ENCODE measurements at regions not wholly inside any gene's neighbourhood (a gene's known extent, or its start where the extent isn't known, plus 50 kb on each side); places are given as distances from the start of the nearest gene placed in this dataset.

DNA sequence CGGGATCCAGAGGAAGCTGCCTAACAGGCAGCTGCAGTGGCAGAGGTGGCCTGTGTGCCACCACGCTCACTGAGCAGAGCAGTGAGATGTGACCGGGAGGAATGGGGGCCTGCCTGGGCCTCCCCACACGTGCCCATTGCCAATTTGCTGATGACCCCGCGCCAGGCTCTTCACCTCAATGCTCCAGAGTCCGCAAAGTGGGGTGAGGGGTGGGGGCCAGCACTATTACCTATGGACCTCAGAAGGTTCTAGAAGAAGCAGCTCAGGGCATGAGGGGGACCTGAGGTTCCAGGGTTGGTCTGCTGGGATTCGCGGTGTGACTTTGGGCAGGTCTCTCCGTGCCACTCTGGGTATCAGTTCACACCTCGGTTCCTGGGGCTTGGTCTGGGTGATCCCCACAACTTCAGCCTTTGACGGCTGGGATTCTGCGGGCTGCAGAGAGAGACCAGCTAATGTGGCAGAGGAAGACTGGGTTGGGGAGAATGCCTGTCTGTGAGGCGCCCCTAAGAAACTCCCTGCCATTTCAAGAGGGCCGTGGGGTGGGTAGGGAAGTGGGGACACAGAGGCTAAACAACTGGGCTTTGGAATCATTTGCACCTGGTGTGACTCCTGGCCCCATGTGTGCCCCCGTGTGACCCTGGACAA, 231.0 kb upstream of the MVB12B start:
- DNase-seq: no peak

DNA sequence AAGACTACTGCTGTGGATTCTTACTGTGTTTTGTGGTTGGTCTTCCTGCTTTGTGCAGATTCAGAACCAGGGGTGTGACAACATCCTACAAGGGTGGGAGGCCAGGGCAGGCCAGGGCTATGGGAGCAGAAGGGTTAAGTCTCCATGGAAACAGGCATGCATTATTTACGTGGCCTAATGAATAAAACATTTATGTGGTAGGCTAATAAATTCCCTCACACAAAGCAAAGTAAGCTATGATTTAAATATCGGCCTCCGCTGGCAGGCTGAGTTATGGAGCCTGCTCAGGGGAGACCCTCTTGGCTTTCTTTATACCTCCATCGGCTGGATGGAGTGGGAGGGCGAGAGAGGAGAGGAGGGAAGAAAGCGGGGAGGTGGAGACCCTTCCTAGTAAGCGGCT, 230.3 kb upstream of the MVB12B start:
- no peak for DNase-seq

DNA sequence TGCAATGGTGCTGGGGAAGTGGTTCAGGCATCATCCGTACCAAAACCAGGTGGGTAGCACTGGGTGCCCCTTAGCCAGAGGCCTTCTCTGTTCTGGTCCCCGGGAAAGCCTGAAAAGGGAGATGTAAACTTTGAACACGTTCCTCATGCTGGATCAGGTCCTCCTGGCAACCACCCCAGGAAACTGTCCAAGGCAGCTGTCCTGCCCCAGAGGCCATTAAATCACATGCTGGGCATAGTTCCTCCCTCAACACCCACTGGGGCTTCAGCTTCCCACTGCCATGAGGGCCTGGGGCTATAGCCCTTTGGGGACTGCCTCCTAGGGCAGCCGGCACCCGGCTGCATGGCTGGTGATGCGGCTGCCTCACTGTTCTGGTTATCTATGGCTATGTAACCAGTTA, 228.9 kb upstream of the MVB12B start:
- DNase-seq: no peak

DNA sequence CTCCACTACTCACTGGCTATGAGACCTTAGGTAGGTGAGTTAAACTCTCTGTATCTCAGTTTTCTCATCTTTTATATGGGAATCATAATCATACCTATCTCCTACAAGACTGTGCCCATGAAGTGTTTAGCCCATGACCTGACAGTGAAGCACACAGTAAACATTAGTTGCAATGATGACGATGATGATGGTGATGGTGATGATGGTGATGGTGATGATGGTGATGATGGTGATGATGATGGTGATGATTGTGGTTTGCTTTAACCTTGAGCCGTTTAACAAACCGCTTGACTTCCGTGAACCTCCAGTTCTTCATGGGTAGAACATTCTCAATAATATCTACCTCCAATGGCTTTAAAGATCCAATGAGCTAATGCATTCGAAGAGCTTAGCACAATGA, 220.2 kb upstream of the MVB12B start:
- no peak for DNase-seq

DNA sequence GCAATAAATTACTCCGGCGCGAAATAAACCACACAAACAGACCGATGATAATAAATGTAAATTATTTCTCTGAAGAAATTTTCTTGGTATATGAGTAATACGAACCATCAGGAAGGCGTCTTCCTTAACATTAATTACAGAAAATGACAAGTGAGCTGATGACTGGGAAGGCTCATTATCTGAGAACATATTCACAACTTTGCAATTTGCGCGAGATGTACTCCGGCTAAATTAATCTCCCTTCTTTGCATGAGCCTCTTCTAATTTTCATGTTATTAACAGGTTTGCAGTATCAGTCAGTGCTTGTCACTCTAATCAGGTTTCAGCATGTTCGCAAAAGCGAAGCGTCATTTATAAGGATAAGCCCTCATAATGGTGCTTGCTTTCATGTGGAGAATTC, 218.9 kb upstream of the MVB12B start:
- no peak for DNase-seq

DNA sequence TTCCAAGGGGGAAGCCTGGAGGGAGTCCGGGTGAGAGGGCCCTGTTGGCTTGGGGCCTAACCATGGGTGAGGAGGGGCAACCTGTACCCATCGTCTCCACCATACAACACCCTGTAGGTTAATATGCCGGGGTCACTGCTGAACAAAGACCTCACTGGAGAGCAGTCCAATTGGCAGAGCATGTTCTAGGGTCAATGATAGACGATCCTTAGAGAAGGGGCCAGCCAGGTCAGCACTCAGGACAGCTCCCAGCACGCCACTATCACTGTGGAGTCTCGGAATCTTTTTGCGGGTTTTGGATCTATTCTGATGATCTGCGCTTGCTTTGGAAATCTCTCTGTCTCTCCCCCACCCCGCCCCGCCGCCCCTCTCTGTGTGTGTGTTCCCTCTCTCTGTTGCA, 218.4 kb upstream of the MVB12B start:
- DNase-seq: no peak

DNA sequence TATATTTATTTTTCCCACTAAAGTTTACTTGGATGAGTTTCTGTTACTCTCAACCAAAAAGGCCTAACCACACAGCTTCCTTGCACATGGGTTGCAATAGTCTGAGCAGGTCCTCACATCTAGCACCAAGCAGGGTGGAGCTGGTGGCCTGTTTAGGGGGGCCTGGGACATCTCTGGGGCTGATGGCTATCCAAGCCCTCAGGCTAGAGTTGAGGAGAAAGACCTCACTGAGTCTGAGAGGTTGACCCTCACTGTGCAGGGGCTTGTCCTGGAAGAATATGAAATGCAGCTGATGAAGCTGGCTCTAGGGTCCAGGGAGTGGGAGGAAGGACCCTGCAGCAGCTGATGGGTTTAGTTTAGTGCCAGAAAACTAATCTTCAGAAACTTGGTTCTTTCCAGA, 217.1 kb upstream of the MVB12B start:
- DNase-seq: no peak

DNA sequence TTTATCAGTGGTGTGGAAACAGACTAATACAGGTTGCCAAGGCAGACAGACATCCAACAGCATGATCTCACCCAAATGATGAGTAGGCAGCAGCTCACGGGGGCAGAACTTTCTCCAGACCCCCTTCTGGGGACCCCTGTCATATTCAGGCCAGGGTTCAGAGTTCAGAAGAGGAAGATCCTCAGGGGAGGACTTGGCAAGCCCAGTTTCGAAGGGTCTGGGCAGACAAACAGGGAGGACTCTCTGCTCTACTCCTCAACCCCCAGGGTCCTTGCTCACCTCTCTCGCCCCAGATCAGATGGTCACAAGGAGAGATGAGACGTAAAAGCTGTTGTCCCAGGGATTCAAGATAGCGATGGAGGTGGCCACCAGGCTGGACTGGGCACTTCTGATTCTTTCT, 215.1 kb upstream of the MVB12B start:
- no peak for DNase-seq

DNA sequence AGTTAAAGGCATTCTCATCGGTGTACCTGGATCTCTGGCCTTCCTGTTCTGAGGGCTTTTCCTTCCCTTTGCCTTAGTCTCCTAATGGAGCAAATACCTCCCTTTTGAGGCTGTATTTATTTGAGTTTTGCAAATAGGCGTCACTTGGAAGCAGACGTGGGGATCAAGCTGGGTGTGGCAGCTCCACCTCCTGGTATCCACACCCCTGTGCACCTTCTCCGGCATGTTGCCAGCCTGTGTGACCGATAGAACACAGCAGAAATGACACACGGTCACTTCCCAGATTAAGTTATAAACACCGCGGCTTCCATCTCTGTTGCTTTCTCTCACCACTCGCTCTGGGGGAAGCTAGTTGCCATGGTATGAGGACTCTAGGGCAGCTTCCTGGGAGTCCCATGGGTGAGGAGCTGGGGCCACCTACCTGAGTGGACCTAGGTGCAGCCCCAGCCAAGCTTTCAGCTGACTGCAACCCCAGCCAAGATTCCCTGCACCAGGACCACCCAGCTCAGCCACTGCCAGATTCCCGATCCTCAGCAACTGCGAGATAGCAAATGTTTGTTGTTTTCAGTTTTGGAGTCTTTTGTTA, 214.4 kb upstream of the MVB12B start:
- no peak for DNase-seq

DNA sequence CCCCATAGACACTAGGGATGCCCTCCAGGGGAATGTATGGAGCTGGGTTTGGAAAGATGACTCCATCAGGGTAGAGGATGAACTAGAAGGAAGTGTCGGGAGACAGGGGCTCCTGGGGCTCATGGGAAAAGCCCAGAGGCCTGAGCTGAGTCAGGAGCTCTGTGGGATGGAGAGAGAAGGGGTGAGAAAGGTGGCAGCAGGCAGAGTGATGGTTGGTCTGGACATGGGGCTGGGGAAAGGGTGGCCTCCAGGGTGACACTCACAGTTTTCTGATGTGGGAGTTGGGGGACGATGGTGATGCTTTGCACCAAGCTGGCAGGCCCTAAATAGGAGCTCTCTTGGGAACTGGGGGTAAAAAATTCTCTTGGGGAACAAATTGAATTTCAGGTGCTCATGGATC, 213.5 kb upstream of the MVB12B start:
- DNase-seq: no peak

DNA sequence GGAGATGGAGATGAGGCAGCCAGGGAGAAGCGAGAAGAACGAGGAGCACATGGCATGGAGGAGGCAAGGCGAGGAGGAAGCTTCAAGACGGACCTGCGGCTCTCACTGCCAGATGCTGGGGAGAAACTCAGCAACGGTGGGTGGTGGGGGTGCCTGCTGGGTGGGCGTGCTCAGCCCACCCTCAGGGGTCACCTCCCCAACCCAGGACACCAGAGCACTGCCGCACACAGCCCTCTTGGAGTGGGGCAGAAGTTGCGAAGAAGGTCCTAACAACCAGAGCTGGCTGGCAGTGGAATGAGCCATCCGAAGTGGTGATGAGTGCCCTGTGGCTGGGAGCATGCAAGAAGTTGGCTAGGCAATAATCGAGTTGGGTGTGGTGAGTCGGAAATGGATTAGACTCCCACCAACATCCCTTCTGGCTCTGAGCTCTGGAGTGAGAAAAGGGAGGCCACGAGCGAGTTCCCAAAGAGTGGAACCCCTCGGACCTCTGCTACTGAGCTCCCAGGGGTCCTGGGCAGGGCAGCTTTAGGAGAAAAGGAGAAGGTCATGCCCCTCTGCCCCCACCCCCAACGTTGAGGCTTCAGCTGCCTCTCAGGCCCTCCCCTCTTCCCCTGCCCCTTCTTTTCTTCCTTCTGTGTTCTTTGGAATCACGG, 212.7 kb upstream of the MVB12B start:
- no peak for DNase-seq

DNA sequence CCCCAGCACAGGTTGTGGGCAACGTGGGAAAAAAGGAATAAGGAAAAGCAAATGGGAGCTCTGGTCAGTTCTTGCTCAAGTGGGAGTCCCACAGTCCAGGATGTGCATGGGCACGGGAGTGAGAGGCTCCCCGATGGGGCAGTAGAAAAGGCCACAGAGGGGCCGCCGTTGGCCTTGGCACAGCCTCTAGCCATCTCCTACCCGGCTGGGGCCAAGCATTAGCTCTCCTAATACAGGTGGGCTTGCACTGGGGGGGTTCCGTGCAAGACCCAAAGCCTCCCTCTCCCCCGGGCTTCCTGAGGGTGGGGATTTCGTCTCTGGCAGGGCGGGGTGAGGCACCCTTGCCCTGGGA, 212.2 kb upstream of the MVB12B start:
- no peak for DNase-seq

DNA sequence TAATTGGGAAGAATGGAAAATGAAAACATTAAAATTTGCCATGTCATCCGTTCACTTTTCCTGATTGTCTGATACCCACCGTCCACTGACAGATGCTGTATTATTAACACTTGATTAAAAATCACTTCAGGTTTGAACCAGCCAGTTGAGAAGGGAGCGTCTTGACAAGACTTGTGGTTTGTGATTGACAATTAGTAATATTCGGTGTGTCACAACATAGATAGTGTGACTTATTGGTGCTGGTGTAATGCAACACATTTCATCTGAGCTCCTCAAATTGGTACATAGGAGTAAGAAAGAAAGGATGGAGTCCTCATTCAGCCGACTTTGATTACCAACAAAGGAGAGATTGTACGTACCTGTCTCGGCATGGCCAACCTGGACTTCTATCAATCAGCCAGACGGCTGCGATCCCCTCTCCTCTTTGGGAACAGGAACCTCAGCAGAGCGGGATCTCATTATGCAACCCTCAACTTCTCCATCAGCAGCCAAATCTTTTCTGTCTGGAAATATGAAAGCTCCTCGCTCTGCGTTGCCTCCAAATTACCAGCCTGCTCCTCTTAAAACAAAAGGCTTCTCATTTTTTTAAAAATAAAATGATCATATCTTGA, 211.7 kb upstream of the MVB12B start:
- DNase-seq: no peak

DNA sequence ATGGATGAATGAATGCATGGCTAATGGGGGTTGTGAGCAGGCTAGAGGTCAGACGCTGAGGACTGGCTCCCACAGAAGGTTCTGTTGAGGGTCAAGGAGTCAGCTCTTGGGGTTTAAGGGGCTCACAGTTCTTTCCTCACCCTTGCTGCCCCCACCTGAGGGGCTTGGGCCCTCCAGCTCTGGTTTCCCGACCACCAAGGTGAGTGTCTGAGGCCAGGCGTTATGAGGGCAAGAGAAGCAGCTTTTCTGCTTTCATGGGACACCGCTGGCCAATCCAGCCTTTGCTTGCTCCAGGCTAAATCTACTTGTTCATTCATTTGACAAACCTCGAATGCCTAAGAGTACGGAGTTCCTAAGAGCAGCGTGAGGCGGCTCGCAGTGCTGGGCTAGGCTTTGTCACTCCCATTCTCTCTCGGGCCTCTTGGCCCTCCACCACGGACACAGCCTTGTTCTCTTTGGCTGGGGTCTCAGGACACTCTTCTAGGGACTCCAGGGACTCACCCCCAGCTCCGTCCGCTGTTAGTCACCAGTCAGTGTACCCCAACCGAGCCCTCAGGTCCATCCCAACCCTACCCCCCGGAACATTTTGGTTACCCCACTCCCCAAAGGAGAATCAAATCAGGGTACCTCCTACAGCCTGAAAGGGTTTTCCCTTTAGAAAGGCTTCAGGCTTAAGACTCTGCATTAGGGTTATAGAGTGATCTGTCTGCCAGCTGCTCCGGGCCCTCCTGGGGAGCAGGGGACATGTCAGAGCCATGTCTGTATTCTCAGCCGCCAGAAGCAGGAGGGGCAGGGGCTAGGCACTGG, 210.1 kb upstream of the MVB12B start:
- DNase-seq: no peak

DNA sequence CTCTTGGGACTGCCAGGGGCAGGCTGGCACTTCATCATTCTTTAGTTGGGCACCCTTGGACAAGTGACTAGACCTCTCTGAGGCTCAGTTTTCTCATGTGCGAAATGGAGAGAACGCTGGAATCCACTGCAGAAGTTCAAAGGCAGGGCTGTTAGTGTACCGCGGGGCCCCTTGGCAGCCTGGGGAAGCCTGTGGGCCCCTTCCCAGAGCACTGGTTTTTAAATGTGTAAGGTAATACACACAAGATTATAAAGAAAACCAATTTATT, 209.5 kb upstream of the MVB12B start:
- DNase-seq: no peak

DNA sequence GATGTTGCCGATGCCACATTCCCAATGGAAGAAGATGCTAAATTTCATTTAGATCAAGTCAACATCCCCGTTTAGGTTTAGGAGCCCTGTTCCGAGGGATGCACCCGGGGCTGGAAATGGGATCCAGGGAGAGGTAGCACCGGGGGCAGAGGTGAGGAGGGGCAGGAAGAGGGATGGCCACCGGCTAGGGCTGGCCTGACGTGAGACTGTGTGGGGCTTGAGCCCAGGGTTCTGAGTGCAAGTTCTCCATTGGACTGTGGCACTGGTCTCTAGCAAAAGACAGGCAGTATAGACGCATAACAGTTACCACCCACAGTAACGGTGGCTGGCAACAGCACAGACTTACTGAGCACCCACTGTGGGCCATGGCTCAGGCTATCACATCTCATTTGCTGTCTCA, 209.0 kb upstream of the MVB12B start:
- DNase-seq: no peak

DNA sequence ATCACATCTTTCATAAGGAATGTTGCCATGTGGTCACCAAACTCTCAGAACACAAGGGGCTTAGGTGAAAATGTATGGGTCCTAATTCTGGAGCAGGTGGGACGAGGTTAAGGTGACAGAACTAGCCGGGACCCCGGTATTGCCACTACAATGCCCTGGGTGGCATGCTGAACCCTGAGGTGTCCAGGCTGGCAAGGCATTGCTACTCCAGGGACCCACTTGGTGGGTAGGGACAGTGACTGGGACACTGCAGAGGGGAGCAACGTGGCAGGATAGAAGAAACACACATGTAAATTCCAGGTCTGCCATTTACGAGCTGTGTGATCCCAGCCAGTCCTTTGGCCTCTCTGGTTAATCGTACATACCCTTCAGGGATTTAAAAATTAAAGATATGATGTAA, 206.9 kb upstream of the MVB12B start:
- DNase-seq: no peak

DNA sequence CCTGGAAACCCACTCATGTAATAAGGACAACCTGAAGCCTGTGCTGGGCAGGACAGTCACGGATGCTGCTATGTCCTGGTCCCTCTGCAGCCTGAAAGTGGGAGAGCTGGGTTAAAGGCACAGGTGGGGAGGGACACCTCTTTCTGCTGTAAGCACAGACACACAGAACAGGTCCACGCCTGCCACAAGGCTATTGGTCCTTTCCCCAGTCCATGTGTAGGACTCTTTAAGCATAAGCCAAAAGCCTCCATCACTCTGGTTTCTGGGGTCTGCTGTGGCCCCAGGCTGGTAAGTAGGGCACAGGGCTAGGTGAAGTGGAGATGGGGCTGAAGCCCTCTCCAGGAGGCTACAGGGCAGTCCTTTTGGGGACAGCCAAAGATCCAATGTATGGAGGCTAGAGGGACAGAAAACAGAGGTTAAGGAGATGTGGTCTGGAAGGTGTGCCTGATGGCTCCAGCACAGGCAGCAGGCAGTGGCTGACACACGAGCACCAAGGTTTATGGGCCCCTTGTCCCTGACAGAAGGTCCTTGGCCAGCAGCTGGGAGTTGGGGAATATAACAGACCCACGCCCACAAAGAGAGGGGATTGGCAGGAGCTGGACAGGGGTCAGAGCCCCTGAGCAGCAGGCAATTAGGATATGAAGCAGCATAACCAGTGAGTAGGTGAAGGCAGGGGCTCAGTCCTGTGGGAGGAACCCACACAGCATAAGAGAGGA, 203.6 kb upstream of the MVB12B start:
- no peak for DNase-seq

DNA sequence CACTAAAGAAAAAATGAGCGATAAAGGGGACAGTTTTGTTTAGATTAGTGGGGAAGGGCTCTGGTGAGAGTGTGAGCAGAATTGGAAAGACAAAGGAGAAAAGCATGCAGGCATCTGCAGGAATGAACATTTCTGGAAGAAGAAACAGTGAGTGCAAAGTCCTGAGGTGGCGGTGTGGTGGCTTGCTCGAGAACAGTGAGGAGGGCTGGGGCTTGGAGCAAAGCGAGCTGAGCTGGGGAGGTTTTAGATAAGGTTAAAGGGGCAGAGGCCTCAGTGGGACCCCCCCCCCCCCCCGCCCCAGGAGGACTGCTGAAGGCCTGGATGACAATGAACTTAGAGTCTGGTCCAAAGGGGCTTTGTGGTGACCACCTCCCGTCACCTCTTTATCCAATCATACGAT, 202.7 kb upstream of the MVB12B start:
- DNase-seq: no peak

DNA sequence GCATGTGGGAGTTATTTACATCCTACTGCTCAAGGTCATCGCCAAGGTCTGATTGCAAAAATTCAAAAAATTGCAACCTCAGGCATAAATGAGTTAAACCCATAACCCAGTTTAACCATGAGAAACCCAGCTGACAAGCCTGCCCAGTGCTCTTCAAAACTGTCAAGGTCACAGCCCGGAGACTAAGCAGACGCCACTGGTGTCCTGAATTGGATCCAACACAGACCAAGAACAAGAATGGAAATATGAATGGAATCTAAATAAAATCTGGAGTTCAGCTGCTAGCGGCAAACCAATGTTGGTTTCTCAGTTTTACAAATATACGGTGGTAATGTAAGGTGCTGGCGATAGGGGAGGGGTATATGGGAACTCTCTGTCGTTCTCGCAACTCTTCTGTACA, 201.5 kb upstream of the MVB12B start:
- no peak for DNase-seq

DNA sequence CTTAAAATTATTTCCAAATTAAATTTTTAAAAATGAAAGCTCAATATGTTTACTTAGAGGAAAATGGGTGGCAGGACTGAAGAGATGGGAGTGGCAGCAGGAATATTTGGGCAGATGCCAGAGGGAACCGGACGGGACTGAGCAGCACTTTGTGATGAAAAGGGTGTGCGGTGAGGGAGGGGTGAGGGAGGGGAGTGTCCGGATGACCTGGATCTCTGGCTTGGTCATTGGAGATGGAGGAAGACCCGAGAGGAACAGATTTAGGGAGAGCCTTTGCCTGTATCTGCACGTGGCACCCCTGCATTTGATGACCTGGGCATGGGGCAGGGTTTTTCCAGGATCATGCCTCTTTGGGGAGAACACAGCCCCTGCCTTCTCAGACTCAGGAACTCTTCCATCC, 201.1 kb upstream of the MVB12B start:
- no peak for DNase-seq

DNA sequence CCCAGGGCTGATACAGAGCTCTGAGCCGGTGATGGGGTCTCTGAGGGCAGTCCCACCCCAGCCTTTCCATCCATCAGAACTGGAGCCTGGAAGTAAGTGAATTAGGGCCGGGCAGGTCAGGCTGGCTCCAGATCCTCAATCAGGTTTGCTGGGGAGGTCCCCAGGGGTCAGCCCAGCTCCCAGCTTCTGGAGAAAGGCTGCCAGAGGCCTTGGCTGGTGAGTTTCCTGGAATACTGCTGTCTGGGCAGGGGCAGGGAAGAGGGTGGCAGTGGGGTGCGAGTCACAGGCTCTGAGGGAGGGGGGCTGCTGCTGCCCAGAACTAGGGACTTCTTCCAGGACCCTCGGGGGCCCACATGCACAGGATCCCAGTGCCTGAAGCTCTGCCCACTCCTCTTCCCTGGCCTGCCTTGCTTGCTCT, 200.6 kb upstream of the MVB12B start:
- no peak for DNase-seq

DNA sequence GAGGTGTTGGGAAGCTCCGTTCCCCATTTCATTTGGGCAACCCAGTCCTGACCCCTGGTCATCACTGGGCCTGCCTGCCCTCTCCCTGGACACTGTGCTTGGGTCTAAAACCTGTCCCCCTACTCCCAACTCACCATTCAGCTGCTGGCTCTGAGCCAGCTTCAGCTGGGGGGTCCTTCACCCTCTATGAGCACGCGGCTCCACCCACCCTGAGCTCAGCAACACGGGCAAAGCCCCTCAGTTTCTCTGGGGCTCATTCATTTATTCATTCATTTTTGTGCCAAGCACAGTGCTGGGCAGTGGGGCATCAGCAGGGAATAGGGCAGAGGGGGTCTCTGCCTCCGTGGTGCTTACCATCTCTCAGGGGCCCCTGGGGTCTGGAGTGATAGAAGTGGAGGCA, 199.8 kb upstream of the MVB12B start:
- no peak for DNase-seq
